ENCODE measurements at regions not wholly inside any gene's neighbourhood (a gene's known extent, or its start where the extent isn't known, plus 50 kb on each side); places are given as distances from the start of the nearest gene placed in this dataset.

DNA sequence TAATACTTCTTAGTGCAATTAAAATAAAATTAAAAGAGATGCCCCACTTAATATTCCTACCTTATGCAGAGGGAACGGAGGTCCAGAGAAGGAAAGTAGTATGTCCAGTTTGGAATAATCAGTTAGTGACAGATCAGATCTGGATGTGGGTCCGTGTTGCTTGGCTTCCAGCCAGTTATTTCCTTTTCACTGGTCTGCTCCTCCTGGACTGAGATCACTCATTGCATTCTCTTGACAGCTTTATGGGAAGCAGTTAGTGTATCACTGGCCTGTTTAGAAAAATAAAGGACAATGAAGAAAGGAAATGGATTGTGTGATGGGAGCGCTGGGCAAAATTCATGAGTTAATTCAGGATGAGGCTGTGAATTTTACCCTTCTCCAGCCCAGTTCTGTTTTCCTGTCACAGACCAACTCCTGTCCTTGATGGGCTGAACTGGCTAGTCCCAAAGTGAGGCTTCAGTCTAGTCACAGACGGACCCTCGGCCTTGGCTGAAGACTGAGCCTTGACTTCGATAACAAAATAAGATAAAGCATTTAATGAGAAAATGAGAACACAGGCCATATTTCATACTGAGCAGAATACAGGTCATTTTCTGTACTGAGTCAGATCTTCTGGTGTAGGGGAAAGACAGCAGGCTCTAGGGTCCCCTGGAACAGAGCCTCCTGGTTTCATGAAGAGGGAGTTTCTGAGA is 85.2 kb upstream of the TRABD2B start:
- Histone ChIP-seq H3K4me1 (ENCODE audit: insufficient read depth, insufficient read length) (no peaks in the 10 kb centered on the region), H3K27me3 (ENCODE audit: insufficient read depth, insufficient read length) (peaks cover 6% of the 10 kb centered on the region), H3K36me3 (ENCODE audit: insufficient read depth, insufficient read length, low read length) (no peaks in the 10 kb centered on the region), H3K4me3 (ENCODE audit: insufficient read length, low read depth) (no peak overlapping the region), H3K9ac (ENCODE audit: insufficient read length, low read depth) (no peak overlapping the region), H3K9me3 (ENCODE audit: insufficient read depth, low read length) (no peaks in the 10 kb centered on the region)
- DNase-seq (ENCODE audit: low read depth, low spot score), result no peak
- TF ChIP-seq YY1 (IDR thresholded peaks at IDR 0.05; ENCODE audit: insufficient read depth, insufficient read length) (no peak), ZNF274 (IDR thresholded peaks at IDR 0.05; ENCODE audit: low read depth, low read length) (no peak), SUZ12 (IDR thresholded peaks at IDR 0.05; ENCODE audit: extremely low read depth, insufficient read depth, insufficient read length) (no peak)

DNA sequence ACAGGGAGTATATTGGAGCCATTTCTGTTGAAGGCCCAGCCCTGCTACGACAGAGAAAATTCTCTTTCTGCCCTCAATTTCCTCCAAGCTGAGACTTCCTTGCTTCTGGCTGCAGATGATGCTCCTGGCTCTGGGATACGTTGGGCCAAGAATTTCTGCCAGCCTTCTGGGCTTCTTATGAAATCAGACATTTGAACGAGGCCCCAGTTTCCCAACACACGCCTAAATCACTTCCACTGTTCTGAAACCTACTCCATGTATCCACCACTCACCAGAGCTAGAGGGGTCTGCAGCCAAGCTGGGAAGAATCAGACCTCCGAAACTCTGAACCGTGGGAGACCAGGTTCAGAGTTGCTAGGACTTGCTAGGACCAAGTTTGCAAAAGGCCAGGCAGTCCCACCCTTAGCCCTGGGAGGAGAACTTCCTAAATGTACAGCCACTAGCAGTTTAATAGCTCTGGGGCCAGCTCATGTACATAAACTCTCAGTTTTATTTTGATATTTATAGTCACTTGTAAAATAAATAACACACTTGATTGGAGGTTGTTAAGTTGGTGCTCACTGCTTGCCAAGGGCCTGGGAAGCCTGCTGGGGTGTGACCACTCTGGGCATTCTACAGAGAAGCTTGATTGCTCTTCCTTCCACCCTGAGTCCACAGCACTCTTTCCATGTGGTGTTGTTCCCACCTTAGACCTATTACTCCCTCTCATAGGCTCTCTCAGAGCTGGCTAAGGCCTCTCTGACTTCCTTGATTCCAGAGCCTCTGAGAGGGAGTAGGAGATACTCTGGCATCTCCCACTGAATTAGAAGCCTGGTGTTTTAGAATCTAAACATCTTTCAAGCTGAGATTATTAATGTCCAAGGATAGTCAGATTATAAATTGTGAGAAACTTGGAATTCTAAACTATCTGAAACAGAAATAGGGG is 83.4 kb upstream of the TRABD2B start:
- TF ChIP-seq SUZ12 (IDR thresholded peaks at IDR 0.05; ENCODE audit: extremely low read depth, insufficient read depth, insufficient read length) (no peak), ZNF274 (IDR thresholded peaks at IDR 0.05; ENCODE audit: low read depth, low read length) (no peak), YY1 (IDR thresholded peaks at IDR 0.05; ENCODE audit: insufficient read depth, insufficient read length) (no peak)
- peaks cover 4% of the 10 kb centered on the region for H3K27me3 ChIP-seq (ENCODE audit: insufficient read depth, insufficient read length)

DNA sequence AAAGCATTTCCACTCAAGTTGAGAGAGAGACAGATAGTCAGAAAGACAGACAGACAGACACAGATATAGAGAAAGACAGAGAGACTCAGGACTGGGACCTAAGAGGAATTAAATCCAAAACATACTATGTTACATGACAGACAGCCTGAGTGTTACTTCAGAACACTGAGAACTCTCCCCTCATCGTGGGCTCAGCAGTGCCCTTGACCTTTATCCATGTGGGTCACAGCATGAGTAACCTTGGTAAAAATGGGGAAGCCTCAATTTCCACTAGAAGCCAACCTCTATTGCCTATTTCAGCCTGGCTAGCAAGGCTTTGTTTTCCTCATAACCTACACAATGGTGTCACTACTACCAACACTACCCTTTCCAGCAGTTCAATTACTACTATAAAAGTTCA is 81.9 kb upstream of the TRABD2B start:
- Histone ChIP-seq H3K9ac (ENCODE audit: insufficient read length, low read depth) (no peak overlapping the region), H3K27me3 (ENCODE audit: insufficient read depth, insufficient read length) (peaks cover 4% of the 10 kb centered on the region), H3K4me3 (ENCODE audit: insufficient read length, low read depth) (no peak overlapping the region), H3K4me1 (ENCODE audit: insufficient read depth, insufficient read length) (no peaks in the 10 kb centered on the region), H3K36me3 (ENCODE audit: insufficient read depth, insufficient read length, low read length) (no peaks in the 10 kb centered on the region), H3K9me3 (ENCODE audit: insufficient read depth, low read length) (no peaks in the 10 kb centered on the region)
- TF ChIP-seq SUZ12 (IDR thresholded peaks at IDR 0.05; ENCODE audit: extremely low read depth, insufficient read depth, insufficient read length), result no peak
- TF ChIP-seq YY1 (IDR thresholded peaks at IDR 0.05; ENCODE audit: insufficient read depth, insufficient read length), result no peak
- TF ChIP-seq ZNF274 (IDR thresholded peaks at IDR 0.05; ENCODE audit: low read depth, low read length), result no peak
- DNase-seq (ENCODE audit: low read depth, low spot score), result no peak

More for the DNA sequence above, 83.4 kb upstream of the TRABD2B start:
- Histone ChIP-seq H3K4me3 (ENCODE audit: insufficient read length, low read depth) (no peak overlapping the region), H3K4me1 (ENCODE audit: insufficient read depth, insufficient read length) (no peaks in the 10 kb centered on the region), H3K36me3 (ENCODE audit: insufficient read depth, insufficient read length, low read length) (no peaks in the 10 kb centered on the region), H3K9me3 (ENCODE audit: insufficient read depth, low read length) (no peaks in the 10 kb centered on the region), H3K9ac (ENCODE audit: insufficient read length, low read depth) (no peak overlapping the region)
- no peak for DNase-seq (ENCODE audit: low read depth, low spot score)

DNA sequence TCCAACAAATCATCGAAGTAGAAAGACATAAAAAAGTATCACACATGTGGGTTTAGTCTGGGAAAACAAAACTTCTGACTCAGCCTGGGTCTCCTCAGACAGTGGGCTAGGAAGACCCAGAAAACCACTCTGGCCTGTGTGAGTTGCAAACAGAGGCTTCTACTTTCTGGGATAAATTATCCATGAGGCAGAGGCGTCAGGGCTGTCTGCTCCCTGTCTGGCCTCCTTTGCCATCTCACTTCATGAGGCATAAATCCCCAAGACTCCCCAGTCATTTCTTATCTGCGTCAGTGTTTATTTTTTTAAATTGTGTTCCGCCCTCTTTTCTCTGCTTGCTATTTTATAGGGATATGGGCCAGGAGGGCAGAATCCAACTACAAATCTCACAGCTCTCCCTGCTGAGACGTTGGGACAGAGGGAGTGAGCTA is 80.6 kb upstream of the TRABD2B start:
- DNase-seq (ENCODE audit: low read depth, low spot score), result no peak
- H3K9ac ChIP-seq (ENCODE audit: insufficient read length, low read depth), result no peak overlapping the region
- no peaks in the 10 kb centered on the region for H3K36me3 ChIP-seq (ENCODE audit: insufficient read depth, insufficient read length, low read length)
- no peak overlapping the region for H3K4me3 ChIP-seq (ENCODE audit: insufficient read length, low read depth)
- H3K4me1 ChIP-seq (ENCODE audit: insufficient read depth, insufficient read length), result no peaks in the 10 kb centered on the region
- H3K9me3 ChIP-seq (ENCODE audit: insufficient read depth, low read length), result no peaks in the 10 kb centered on the region
- TF ChIP-seq YY1 (IDR thresholded peaks at IDR 0.05; ENCODE audit: insufficient read depth, insufficient read length), result no peak
- no peak for TF ChIP-seq ZNF274 (IDR thresholded peaks at IDR 0.05; ENCODE audit: low read depth, low read length)
- TF ChIP-seq SUZ12 (IDR thresholded peaks at IDR 0.05; ENCODE audit: extremely low read depth, insufficient read depth, insufficient read length), result no peak
- H3K27me3 ChIP-seq (ENCODE audit: insufficient read depth, insufficient read length), result peaks cover 4% of the 10 kb centered on the region

DNA sequence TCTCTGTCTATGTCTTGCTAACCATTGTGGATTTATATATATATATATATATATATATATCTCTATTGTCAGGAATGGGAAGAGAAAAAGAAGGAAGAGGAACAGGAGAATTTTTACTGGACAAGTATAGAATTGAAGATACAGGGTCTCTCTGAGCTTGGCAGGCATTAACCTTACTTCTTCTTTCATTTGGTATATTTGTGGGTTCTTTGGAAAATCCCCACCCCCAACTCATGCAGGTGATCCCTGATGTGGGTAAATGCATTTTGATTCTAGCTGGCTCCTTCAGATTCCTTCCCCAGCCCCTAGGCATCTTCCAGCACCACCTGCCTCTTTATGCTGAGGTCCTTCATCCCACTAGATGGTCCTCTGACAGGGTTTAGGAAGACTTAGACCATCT is 78.8 kb upstream of the TRABD2B start:
- DNase-seq (ENCODE audit: low read depth, low spot score), result no peak
- H3K4me1 ChIP-seq (ENCODE audit: insufficient read depth, insufficient read length), result no peaks in the 10 kb centered on the region
- TF ChIP-seq YY1 (IDR thresholded peaks at IDR 0.05; ENCODE audit: insufficient read depth, insufficient read length) (no peak), SUZ12 (IDR thresholded peaks at IDR 0.05; ENCODE audit: extremely low read depth, insufficient read depth, insufficient read length) (no peak), ZNF274 (IDR thresholded peaks at IDR 0.05; ENCODE audit: low read depth, low read length) (no peak)
- H3K4me3 ChIP-seq (ENCODE audit: insufficient read length, low read depth), result no peak overlapping the region
- no peaks in the 10 kb centered on the region for H3K36me3 ChIP-seq (ENCODE audit: insufficient read depth, insufficient read length, low read length)
- H3K9me3 ChIP-seq (ENCODE audit: insufficient read depth, low read length), result no peaks in the 10 kb centered on the region
- H3K27me3 ChIP-seq (ENCODE audit: insufficient read depth, insufficient read length), result peaks cover 4% of the 10 kb centered on the region
- H3K9ac ChIP-seq (ENCODE audit: insufficient read length, low read depth), result no peak overlapping the region

DNA sequence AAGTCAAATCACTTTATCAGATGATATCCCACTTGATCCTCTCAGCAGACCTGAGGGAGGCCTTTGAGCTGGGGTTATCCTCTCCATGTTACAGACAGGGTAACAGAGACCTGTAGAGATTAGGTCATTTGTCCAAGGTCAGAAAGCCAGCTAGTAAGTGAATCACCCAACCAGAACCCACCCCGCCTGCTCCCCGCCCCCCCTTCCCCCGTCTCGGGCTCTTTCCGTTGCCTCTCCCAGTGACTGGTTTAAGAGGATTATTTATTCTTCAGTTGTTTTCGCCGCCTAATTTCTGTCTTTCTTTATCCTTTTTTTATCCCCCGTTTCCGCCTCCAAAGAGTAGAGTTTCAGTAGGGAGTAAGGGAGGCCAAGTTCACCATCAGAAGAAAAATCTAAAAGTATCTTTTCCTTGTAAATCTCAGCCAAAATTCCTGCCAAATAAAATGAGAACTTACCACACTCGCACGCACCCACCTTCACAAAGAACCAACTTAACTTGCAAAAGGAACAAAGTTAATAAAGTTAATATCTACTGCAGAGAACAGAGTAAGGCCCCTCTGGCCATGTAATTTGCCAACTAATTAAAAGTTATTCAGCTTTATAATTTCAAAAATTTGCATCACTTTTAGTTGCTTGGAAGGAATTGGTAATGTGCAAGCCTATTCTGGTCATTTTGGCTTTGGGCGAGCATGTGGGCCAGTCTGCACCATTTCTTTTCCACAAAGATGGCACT is 76.8 kb upstream of the TRABD2B start:
- DNase-seq (ENCODE audit: low read depth, low spot score), result no peak
- no peaks in the 10 kb centered on the region for H3K4me1 ChIP-seq (ENCODE audit: insufficient read depth, insufficient read length)
- H3K9me3 ChIP-seq (ENCODE audit: insufficient read depth, low read length), result no peaks in the 10 kb centered on the region
- no peak overlapping the region for H3K9ac ChIP-seq (ENCODE audit: insufficient read length, low read depth)
- peaks cover under 1% of the 10 kb centered on the region for H3K27me3 ChIP-seq (ENCODE audit: insufficient read depth, insufficient read length)
- no peak for TF ChIP-seq ZNF274 (IDR thresholded peaks at IDR 0.05; ENCODE audit: low read depth, low read length)
- no peak for TF ChIP-seq SUZ12 (IDR thresholded peaks at IDR 0.05; ENCODE audit: extremely low read depth, insufficient read depth, insufficient read length)
- no peak for TF ChIP-seq YY1 (IDR thresholded peaks at IDR 0.05; ENCODE audit: insufficient read depth, insufficient read length)
- no peaks in the 10 kb centered on the region for H3K36me3 ChIP-seq (ENCODE audit: insufficient read depth, insufficient read length, low read length)
- no peak overlapping the region for H3K4me3 ChIP-seq (ENCODE audit: insufficient read length, low read depth)
